Activated naive CD4-positive, alpha-beta T cell treated with anti-CD3 and anti-CD28 coated beads, Interleukin-2, amount 50 U/mL, for 24 hours (primary cell): ENCODE measurements at regions not wholly inside any gene's neighbourhood (a gene's known extent, or its start where the extent isn't known, plus 50 kb on each side); places are given as distances from the start of the nearest gene placed in this dataset.

Experiments used
- H3K27ac Mint-ChIP-seq: one replicate; pipeline ENCODE4 v1.8.0; 2021; ENCODE audit warnings: mild to moderate bottlenecking, mixed read lengths
- H3K27me3 Mint-ChIP-seq: one replicate; pipeline ENCODE4 v1.8.0; 2021; ENCODE audit warnings: mixed read lengths
- H3K36me3 Mint-ChIP-seq: one replicate; pipeline ENCODE4 v1.8.0; 2021; ENCODE audit warnings: mixed read lengths
- H3K4me1 Mint-ChIP-seq: one replicate; pipeline ENCODE4 v1.8.0; 2021; ENCODE audit warnings: mixed read lengths
- H3K4me3 Mint-ChIP-seq: one replicate; pipeline ENCODE4 v1.8.0; 2021; ENCODE audit warnings: mild to moderate bottlenecking, mixed read lengths
- H3K9me3 Mint-ChIP-seq: one replicate; pipeline ENCODE4 v1.8.0; 2021; ENCODE audit warnings: mixed read lengths

DNA sequence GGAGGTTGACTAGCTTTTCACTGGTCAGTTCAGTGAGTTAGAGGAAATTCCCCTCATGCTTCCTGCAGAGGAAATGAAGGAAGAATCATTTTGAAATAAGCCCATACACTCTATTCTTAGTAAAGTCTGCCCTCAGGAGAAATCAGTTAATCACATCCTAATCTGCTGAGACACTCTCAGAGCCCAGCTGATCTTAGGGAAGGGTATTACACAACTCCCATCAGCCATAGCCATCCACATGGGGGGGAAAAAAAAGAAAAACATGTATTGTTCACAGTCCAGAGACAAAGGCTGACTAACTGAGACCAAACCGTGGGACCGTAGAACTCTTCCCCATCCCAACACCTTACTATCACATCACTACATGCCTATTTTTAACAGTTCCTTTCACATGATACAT, 722.3 kb downstream of the CDH8 start:
- Mint-ChIP-seq H3K9me3 (peaks cover 17% of the 10 kb centered on the region), H3K36me3 (no peaks in the 10 kb centered on the region), H3K27ac (no peak overlapping the region), H3K4me3 (no peak overlapping the region), H3K27me3 (no peaks in the 10 kb centered on the region), H3K4me1 (no peaks in the 10 kb centered on the region)

DNA sequence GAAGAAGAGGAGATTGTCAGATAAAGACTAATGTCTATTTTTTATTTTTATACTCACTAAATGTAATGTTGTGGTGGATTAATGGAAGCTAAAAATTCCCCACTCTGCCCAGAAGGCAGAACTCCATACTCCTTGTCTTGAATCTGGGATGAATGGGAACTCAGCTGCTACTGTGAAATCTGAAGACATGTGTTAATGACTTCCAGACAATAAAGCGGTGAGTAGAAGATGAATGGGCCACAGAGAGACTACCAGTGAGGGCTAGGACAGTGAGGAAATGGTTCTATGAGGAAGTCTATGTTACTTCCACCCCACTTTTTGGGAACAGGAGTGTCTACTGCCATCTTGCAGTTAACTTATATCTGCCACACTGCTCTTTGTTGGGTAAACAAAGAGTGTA, 726.9 kb downstream of the CDH8 start:
- Mint-ChIP-seq H3K9me3 (peaks cover 18% of the 10 kb centered on the region), H3K4me1 (no peaks in the 10 kb centered on the region), H3K27ac (no peak overlapping the region), H3K4me3 (no peak overlapping the region), H3K36me3 (no peaks in the 10 kb centered on the region), H3K27me3 (no peaks in the 10 kb centered on the region)

DNA sequence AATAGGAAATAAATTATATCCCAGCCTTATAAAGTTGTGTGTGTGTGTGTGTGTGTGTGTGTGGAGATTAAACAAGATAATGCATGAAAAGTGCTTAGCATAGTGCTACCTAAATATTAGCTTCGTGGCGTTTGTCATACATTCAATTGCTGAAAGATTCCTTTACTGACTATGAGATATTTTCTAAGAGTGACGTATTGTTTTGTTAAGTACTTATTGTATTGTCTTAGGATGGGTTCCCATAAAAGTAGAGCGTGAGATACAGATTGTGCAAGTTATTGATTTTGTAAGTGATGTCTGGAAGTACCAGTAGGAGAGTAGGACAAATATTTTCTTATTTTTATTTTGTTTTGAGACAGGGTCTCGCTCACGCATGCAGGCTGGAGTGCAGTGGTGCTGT, 730.0 kb downstream of the CDH8 start:
- H3K4me3 Mint-ChIP-seq = no peak overlapping the region
- H3K9me3 Mint-ChIP-seq = peaks cover 22% of the 10 kb centered on the region
- H3K4me1 Mint-ChIP-seq = no peaks in the 10 kb centered on the region
- H3K36me3 Mint-ChIP-seq = no peaks in the 10 kb centered on the region
- no peak overlapping the region for H3K27ac Mint-ChIP-seq
- no peaks in the 10 kb centered on the region for H3K27me3 Mint-ChIP-seq

DNA sequence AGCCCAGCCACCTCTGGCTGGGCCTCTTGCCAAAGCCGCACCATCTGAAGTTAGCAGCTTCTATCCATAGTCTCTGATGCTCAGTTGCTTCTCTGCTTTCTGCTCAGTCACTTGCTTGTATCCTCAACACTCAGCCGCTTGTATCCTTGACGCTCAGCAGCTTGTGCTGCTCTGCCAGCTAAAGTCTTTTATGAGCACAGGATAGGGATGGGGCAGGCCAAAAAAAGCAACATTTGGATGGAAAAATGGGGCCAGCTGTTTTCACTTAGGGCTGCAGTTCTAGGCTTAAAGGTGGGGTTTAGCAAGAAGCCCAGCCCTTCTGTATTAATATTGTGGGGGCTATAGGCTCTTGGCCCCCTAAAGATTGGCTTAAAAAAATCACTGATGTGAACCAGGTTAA, 739.4 kb downstream of the CDH8 start:
- Mint-ChIP-seq H3K36me3 (no peaks in the 10 kb centered on the region), H3K27ac (no peak overlapping the region), H3K27me3 (no peaks in the 10 kb centered on the region), H3K9me3 (peaks cover 21% of the 10 kb centered on the region), H3K4me3 (no peak overlapping the region), H3K4me1 (no peaks in the 10 kb centered on the region)

DNA sequence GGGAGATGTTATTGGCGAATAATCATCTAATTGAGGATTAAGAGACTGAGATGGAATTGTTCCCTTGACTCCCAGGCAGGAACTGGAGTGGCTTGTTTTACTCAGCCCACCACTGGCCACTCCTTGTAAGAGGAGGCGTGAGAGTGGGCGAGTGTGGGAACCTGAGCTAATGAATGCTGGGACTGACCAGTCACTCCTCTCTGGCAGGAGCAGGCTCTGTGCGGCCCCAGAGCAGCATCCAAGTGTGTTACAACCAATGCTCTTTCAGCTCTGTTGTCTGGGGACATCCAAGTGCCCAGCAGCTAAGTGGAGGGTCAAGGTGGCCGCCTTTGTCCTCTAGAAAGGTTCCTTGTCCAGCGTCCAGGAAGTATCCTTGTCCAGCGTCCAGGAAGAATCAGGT, 739.9 kb downstream of the CDH8 start:
- no peaks in the 10 kb centered on the region for H3K36me3 Mint-ChIP-seq

DNA sequence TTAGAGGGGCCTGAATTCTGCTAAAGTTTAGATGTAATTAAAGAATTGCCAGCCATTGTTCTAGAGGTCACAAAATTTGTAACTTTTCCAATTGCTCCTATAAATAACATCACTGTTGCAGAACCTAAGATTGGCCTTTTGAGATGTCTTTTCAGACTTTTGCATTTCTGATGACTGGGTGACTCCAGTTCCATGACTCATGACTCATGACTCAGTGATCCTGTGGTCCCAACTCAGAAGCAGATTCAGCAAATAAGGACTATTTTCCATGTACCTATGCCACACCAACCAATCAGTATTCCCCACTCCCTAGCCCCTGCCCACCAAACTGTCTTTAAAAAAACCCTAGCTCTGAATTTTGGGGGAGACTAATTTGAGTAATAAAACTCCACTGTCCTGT, 740.9 kb downstream of the CDH8 start:
- H3K27me3 Mint-ChIP-seq = no peaks in the 10 kb centered on the region
- H3K9me3 Mint-ChIP-seq = peaks cover 15% of the 10 kb centered on the region
- no peaks in the 10 kb centered on the region for H3K36me3 Mint-ChIP-seq
- no peak overlapping the region for H3K27ac Mint-ChIP-seq
- no peaks in the 10 kb centered on the region for H3K4me1 Mint-ChIP-seq
- no peak overlapping the region for H3K4me3 Mint-ChIP-seq

More for the DNA sequence above, 739.9 kb downstream of the CDH8 start:
- Mint-ChIP-seq H3K27me3 (no peaks in the 10 kb centered on the region), H3K9me3 (peaks cover 17% of the 10 kb centered on the region), H3K4me1 (no peaks in the 10 kb centered on the region), H3K27ac (no peak overlapping the region), H3K4me3 (no peak overlapping the region)

DNA sequence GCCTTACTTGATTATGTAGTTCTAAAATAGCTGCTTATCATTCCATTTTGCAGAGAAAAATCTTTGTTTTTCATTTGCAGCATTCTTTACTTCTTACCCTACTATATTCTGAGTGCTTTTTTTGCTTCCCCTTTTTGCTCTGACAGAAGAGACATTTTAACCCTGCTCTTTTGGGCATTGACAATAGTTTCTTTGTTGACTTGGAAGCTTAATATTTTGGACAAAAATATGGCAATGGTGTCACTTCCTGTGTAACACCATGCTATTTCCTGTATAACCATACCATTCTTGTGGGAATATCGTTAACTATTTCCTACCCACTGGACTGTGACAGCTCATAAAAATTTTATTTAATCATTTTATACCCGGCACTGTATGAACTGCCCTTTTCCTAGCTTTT, 747.1 kb downstream of the CDH8 start:
- H3K4me1 Mint-ChIP-seq = no peaks in the 10 kb centered on the region
- no peaks in the 10 kb centered on the region for H3K27me3 Mint-ChIP-seq
- no peak overlapping the region for H3K4me3 Mint-ChIP-seq
- no peak overlapping the region for H3K27ac Mint-ChIP-seq
- H3K9me3 Mint-ChIP-seq = peaks cover 9% of the 10 kb centered on the region
- H3K36me3 Mint-ChIP-seq = no peaks in the 10 kb centered on the region

DNA sequence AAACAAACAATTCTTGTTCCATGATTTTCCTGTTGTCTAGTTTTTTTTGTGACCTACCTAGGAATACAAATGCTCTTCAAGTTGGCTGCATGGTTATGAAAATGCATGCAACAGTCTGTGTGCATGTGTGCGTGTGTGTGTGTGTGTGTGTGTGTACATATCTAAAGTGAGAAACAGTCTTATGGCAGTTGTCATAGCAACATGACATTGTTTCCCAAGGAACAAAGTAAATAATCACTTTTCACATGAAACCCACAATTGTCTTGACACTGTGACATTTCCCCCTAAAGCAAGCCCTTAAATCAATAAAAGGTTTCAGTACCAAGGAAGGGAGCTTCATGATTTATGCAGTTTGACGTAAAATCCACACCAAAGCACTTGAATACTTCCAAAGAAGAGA, 758.4 kb downstream of the CDH8 start:
- no peaks in the 10 kb centered on the region for H3K27me3 Mint-ChIP-seq
- no peak overlapping the region for H3K27ac Mint-ChIP-seq
- H3K4me3 Mint-ChIP-seq = no peak overlapping the region
- no peaks in the 10 kb centered on the region for H3K4me1 Mint-ChIP-seq
- H3K9me3 Mint-ChIP-seq = peaks cover 23% of the 10 kb centered on the region
- H3K36me3 Mint-ChIP-seq = no peaks in the 10 kb centered on the region

DNA sequence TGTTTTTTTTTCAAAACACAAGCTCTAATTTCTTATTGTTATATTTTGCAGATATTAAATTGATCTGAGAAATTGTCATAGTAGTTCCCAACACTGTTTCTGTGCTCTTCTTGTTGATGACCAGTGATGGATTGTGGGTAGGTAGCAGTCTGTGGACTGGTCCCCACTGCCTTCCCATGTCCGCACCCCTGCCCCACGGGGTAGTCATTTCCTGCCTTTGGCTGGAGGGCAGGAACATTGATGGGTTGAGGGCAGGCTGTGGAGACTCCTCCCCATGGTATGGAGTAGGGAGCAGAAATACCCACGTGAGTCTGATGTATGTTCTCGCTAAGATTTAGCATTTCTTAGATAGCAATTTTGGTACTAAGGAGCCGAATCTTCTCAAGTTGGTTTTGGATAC, 762.0 kb downstream of the CDH8 start:
- Mint-ChIP-seq H3K27me3 (no peaks in the 10 kb centered on the region), H3K9me3 (peaks cover 11% of the 10 kb centered on the region), H3K4me1 (no peaks in the 10 kb centered on the region)

DNA sequence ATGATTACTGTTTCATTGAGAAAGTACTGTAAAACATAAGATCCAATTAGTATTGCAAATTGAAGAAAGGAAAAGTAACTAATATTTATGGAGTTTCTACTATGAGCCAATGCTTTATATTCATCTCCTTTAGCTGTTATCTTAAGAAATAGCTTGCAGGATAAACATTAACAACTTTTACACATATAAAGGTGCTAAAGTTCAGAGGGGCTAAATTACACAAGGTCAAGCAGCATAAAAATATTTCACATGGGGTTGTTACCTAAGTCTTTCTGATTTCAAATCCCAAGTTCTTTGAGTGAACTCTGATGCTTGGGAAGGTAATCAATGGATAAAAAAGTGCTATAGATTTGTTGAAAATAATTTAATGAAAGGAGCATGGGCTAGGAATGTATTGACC, 765.5 kb downstream of the CDH8 start:
- Mint-ChIP-seq H3K4me1 (no peaks in the 10 kb centered on the region), H3K4me3 (no peak overlapping the region), H3K27ac (no peak overlapping the region), H3K36me3 (no peaks in the 10 kb centered on the region), H3K9me3 (peaks cover 6% of the 10 kb centered on the region), H3K27me3 (no peaks in the 10 kb centered on the region)

More for the DNA sequence above, 762.0 kb downstream of the CDH8 start:
- Mint-ChIP-seq H3K4me3 (no peak overlapping the region), H3K27ac (no peak overlapping the region), H3K36me3 (no peaks in the 10 kb centered on the region)

DNA sequence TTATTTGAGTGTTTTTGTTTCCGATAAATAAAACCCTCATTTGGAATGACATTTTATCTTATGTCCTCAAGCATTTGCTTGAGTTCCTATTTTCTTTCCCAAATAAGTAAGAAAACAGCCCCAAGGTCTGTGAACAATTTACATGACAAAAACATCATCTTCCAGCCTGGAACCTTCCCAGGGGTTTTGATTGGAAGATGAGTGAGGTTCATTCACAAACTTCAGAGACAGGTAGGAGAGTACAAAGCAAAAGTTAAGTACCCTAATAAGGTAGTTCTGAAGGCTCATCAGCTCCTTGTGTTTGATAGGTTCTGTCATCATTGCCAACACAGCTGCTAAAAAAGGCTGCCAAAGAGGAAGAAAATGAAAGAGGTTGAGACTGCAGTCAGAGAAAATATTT, 772.8 kb downstream of the CDH8 start:
- peaks cover 9% of the 10 kb centered on the region for H3K9me3 Mint-ChIP-seq
- H3K36me3 Mint-ChIP-seq = no peaks in the 10 kb centered on the region
- no peaks in the 10 kb centered on the region for H3K4me1 Mint-ChIP-seq
- H3K27me3 Mint-ChIP-seq = no peaks in the 10 kb centered on the region
- H3K4me3 Mint-ChIP-seq = no peak overlapping the region
- no peak overlapping the region for H3K27ac Mint-ChIP-seq

DNA sequence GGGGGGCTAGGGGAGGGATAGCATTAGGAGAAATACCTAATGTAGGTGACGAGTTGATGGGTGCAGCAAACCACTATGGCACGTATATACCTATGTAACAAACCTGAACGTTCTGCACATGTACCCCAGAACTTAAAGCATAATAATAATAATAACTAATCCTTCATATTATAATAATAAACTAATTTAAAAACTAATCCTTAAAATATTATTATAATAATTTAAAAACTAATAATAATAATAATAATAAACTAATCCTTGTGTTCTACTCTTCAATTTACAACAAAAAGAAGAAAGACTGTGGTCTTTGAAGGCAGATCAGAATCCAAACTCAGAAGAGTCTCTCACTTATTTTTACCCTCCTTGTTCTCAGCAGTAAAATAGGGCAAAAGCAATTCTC, 774.9 kb downstream of the CDH8 start:
- no peaks in the 10 kb centered on the region for H3K4me1 Mint-ChIP-seq
- no peak overlapping the region for H3K27ac Mint-ChIP-seq
- H3K9me3 Mint-ChIP-seq = peaks cover 9% of the 10 kb centered on the region
- H3K27me3 Mint-ChIP-seq = no peaks in the 10 kb centered on the region
- H3K36me3 Mint-ChIP-seq = no peaks in the 10 kb centered on the region
- H3K4me3 Mint-ChIP-seq = no peak overlapping the region

DNA sequence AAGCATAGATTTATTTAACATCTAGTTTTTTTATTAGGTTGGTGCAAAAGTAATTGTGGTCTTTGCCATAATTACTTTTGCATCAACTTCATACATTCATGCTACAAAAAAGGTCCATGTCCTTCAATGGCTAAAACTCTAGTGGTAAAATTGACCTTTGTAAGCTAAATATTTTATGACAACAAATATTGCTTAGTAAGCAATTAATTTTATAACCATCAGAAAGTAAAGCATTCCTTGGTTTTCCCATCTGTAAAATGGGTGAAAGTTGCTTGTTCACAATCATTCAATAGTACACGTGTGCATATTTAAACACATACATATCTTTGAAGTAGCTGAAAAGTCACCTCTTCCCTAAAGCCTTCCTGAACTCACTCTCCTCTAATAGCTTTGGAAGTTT, 789.6 kb downstream of the CDH8 start:
- no peaks in the 10 kb centered on the region for H3K27me3 Mint-ChIP-seq

DNA sequence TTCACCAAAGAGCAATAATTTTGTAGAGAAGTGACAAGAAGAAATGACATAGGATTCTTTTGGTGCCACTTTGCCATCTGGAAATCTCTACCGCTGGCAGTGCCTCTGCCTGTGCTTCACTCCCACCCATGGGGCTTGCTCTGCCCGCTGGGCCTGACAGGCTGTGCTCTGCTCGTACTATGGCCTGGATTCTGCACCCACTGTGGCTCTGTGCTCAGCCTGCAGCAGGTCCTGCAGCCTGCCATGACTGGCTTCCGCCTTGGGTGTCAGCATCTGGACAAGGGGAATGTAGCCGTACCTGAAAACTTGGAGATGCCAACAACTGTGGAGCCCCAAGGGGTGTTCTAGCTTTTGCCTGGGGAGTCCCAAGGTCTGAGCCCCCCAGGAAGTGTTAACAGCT, 792.3 kb downstream of the CDH8 start:
- Mint-ChIP-seq H3K36me3 (no peaks in the 10 kb centered on the region), H3K27ac (no peak overlapping the region), H3K9me3 (peaks cover 3% of the 10 kb centered on the region), H3K4me3 (no peak overlapping the region), H3K4me1 (no peaks in the 10 kb centered on the region), H3K27me3 (no peaks in the 10 kb centered on the region)

More for the DNA sequence above, 789.6 kb downstream of the CDH8 start:
- Mint-ChIP-seq H3K36me3 (no peaks in the 10 kb centered on the region), H3K27ac (no peak overlapping the region), H3K4me3 (no peak overlapping the region), H3K9me3 (peaks cover 3% of the 10 kb centered on the region), H3K4me1 (no peaks in the 10 kb centered on the region)

DNA sequence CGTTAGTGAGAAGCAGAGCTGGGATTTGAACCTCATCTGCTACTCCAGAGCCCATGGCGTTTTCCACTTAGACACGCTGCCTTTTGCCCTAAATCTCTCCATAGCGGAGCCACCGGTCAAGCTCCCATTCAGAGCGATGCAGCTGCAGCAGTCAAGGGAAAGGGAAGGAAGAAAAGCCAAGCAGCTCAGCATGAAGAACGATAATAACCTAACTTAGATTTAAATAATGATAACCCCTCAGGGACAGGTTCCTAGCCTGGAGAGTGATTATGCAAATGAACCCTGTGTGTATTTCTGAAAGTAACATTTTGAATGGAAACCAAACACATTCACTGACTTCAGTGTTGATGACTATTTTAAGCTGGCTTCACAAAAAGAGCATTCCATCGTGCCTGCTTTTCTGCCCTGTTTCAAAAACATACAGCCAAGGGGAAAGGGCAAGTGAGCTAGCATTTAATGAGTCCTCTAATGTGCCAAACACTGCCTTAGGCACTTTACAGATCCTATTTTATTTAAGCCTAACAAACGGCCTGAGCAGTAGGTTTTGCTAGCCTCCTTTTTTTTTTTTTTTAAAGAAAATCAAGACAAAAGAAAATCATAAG, 798.3 kb downstream of the CDH8 start:
- Mint-ChIP-seq H3K4me1 (no peaks in the 10 kb centered on the region), H3K27ac (no peak overlapping the region), H3K9me3 (peaks cover 11% of the 10 kb centered on the region), H3K4me3 (no peak overlapping the region), H3K27me3 (no peaks in the 10 kb centered on the region), H3K36me3 (no peaks in the 10 kb centered on the region)

DNA sequence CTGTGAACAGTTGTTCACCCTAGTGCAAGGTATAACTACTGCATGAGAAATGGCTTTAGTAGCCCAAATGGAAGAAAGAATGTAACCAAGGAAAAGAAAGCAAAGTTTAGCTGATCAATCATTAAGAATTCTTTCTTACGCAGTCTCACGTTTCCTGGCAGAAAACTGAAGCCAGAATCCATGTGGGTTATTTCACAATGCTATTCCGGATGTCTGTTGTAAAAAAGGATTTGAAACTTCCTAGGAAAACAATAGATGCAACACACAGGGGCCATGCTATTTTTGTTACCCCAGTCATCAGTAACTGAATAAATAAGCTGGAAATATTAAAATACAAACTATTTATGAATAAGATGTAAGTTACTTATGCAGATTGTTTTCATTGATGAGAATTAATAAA, 802.5 kb downstream of the CDH8 start:
- no peaks in the 10 kb centered on the region for H3K27me3 Mint-ChIP-seq
- no peak overlapping the region for H3K4me3 Mint-ChIP-seq
- H3K9me3 Mint-ChIP-seq = peaks cover 15% of the 10 kb centered on the region
- no peaks in the 10 kb centered on the region for H3K36me3 Mint-ChIP-seq
- no peak overlapping the region for H3K27ac Mint-ChIP-seq
- no peaks in the 10 kb centered on the region for H3K4me1 Mint-ChIP-seq

DNA sequence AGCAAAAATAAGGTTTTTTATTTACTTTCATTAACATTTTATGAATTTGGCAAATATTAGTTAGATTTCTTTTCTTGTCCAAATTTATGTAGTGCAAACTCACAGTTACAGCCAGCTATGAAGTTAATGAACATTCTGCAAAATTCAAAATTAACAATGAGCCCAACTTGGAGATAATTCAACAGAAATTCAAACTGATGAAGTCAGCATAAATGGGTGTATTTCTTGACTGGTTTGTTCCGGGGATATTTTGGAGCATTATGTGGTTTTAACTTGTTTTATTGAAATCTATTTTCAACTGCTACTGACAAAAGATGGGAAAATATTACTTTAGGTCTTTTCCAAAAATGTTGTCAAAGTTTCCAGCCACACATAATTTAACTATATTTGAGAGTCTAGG, 807.9 kb downstream of the CDH8 start:
- Mint-ChIP-seq H3K27me3 (no peaks in the 10 kb centered on the region), H3K4me1 (no peaks in the 10 kb centered on the region), H3K9me3 (peaks cover 13% of the 10 kb centered on the region), H3K36me3 (no peaks in the 10 kb centered on the region), H3K4me3 (no peak overlapping the region), H3K27ac (no peak overlapping the region)
